ENCODE measurements at regions not wholly inside any gene's neighbourhood (a gene's known extent, or its start where the extent isn't known, plus 50 kb on each side); places are given as distances from the start of the nearest gene placed in this dataset.
A peak's percentile ranks its signal among the peaks of the same experiment; 100 is the strongest.

DNA sequence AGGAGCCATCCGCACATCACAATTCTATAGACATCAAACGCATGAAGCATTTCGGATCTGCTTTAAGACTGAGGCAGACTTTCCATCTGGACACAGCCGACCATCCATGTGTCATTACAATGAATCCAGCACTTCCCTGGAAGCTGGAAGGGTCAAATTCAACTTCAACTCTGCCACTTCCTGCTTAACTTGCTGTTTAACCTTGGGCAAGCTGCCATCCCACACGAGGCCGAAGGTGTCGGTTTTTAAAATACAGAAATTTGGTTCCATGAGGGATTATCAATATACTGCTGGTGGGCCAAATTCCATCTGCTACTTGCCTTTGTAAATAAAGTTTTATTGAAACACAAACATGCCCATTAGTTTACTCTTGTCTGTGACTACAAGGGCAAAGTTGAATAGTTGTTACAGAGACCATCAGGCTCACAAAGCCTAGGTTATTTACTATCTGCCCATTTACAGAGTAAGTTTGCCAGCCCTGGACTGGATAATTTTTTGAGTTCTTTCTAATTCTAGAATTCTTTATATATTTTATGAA lies 134.6 kb downstream of the FAM204A start:
- no peak overlapping the region for H3K4me2 ChIP-seq (ENCODE audit: insufficient read depth, low read length)
- ATAC-seq (no peak), DNase-seq (ENCODE audit: extremely low read depth in 1 of 4, low spot score in 3 of 4) (no peak), FAIRE-seq (no peak)
- H3K9me3 ChIP-seq (replicated peaks; ENCODE audit: control insufficient read depth, insufficient read depth, low read depth, low read length): no peaks in the 10 kb centered on the region
- no peak for TF ChIP-seq ZNF707 (CRISPR knock-in tag; conservative IDR thresholded peaks at IDR 0.05)
- TF ChIP-seq, protein P1, sequence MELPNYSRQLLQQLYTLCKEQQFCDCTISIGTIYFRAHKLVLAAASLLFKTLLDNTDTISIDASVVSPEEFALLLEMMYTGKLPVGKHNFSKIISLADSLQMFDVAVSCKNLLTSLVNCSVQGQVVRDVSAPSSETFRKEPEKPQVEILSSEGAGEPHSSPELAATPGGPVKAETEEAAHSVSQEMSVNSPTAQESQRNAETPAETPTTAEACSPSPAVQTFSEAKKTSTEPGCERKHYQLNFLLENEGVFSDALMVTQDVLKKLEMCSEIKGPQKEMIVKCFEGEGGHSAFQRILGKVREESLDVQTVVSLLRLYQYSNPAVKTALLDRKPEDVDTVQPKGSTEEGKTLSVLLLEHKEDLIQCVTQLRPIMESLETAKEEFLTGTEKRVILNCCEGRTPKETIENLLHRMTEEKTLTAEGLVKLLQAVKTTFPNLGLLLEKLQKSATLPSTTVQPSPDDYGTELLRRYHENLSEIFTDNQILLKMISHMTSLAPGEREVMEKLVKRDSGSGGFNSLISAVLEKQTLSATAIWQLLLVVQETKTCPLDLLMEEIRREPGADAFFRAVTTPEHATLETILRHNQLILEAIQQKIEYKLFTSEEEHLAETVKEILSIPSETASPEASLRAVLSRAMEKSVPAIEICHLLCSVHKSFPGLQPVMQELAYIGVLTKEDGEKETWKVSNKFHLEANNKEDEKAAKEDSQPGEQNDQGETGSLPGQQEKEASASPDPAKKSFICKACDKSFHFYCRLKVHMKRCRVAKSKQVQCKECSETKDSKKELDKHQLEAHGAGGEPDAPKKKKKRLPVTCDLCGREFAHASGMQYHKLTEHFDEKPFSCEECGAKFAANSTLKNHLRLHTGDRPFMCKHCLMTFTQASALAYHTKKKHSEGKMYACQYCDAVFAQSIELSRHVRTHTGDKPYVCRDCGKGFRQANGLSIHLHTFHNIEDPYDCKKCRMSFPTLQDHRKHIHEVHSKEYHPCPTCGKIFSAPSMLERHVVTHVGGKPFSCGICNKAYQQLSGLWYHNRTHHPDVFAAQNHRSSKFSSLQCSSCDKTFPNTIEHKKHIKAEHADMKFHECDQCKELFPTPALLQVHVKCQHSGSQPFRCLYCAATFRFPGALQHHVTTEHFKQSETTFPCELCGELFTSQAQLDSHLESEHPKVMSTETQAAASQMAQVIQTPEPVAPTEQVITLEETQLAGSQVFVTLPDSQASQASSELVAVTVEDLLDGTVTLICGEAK (IDR thresholded peaks at IDR 0.05): peak; percentile 81
- TF ChIP-seq, protein P1 (CRISPR knock-in tag; IDR thresholded peaks at IDR 0.05): no peak
- H3K9ac ChIP-seq (ENCODE audit: insufficient read depth in 1 of 2, low read depth in 2 of 2, low read length in 2 of 2): no peak overlapping the region
- under 1% methylated on average over 7 of the region's 7 CpGs for WGBS (ENCODE audit: insufficient coverage, low coverage, missing lambda C conversion rate)
- H3K4me1 ChIP-seq (replicated peaks in 1 of 2; ENCODE audit: control insufficient read depth in 2 of 2, insufficient read depth in 2 of 2, low read length in 2 of 2): no peaks in the 10 kb centered on the region
- no peaks in the 10 kb centered on the region for H3K36me3 ChIP-seq (ENCODE audit: control insufficient read depth, insufficient read depth, low read length)
- H2AFZ ChIP-seq (ENCODE audit: low read depth, low read length): no peak overlapping the region
- H3K9me1 ChIP-seq (ENCODE audit: control insufficient read depth, insufficient read depth, low read length): no peaks in the 10 kb centered on the region
- H3K4me3 ChIP-seq: no peak overlapping the region
- H3K27ac ChIP-seq (ENCODE audit: extremely low read depth, low read depth, low read length): no peak overlapping the region
- no peaks in the 10 kb centered on the region for H3K79me2 ChIP-seq (ENCODE audit: control insufficient read depth, insufficient read depth, low read length)
- POLR2A ChIA-PET: no interaction called here
- no TSS peak for BruUV-seq (replicated peaks)
- in situ Hi-C loops (cut with MboI) (no loop called here), intact Hi-C loops (cut with micrococcal nuclease) (no loop called here)
- no peaks in the 10 kb centered on the region for H4K20me1 ChIP-seq (replicated peaks; ENCODE audit: control insufficient read depth, insufficient read depth, low read length)
- no peaks in the 10 kb centered on the region; a peak in 1 of 5 replicates for H3K27me3 ChIP-seq (ENCODE audit: control insufficient read depth in 2 of 2, insufficient read depth in 2 of 2, low read length in 2 of 2)
- CTCF ChIA-PET (ENCODE audit: low intra/inter-chr PET ratio): no interaction called here
